Smooth muscle cell of the brain vasculature (primary cell): ENCODE measurements at regions not wholly inside any gene's neighbourhood (a gene's known extent, or its start where the extent isn't known, plus 50 kb on each side); places are given as distances from the start of the nearest gene placed in this dataset.
"Not testable (repeated sequence)": the region's sequence is repeated elsewhere in the genome, so short reads cannot be mapped to it uniquely, and the experiment has no call there.

Experiments
- DNase-seq: peaks from one replicate; pipeline ENCODE4 v3.0.0-alpha.2; 2012; ENCODE audit warnings: low read depth, low spot score

GRCh38 chr10:46740368-46740767, 161.4 kb downstream of the SYT15 start:
- DNase-seq: not testable (repeated sequence)

DNA sequence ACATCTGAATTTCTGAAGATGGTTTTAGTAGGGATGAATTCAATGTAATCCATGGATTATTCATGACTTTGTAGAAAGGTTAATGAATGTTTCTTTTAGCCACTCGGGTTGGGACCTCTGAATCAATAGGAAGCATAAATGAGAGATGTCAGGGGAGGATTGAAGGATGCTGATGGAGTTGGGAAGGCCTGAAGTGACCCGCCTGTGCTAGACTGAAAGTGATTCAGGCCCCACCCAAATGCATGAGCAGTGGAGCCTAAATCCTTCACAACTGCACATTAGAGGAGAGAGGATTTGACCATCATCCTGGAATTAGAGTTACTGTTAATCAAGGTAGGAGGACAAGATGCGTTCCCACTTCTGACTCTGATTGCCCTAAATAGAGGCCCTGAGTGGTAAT, 162.2 kb upstream of the PTPN20 start:
- DNase-seq: not testable (repeated sequence)

- not testable (repeated sequence) for DNase-seq
Observed at GRCh38 chr10:46749470-46749869, 161.8 kb upstream of the PTPN20 start.

DNA sequence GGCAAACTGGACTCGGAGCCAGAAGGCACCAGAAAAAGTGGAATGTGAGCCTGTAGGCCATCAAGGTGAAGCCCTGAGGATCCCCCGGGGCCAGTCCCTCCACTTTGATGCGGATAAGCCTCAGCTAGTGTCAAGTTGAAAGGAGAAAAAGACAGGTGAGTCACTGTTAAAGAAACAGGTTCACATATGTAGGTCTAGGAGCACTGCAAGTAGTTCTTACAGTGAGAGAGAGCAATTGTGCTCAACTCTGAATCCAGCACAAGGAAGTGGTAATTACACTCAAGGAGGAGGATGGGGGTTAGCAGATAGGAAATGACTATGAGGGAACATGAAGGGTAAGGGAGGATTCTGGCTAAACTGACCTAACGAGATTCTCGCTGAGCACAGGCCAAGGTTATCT, 157.5 kb upstream of the PTPN20 start:
- not testable (repeated sequence) for DNase-seq

DNA sequence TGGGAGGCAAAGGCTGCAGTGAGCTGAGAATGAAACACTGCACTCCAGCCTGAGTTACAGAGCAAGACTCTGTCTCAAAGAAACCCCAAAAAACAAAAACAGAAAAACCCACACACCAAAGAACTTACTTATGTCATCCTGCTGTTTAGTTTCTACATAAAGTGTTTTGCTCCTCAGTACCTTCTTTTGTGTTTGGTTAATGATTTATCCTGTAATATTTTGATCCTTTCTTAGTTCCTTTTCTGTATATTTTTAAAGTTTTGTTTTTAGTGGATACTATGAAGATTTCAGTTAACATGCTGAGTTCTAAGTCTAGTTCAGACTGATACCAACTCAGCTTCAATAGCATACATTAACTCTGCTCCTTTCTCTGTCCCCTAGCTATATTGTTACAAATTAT, 149.8 kb upstream of the PTPN20 start:
- not testable (repeated sequence) for DNase-seq

DNA sequence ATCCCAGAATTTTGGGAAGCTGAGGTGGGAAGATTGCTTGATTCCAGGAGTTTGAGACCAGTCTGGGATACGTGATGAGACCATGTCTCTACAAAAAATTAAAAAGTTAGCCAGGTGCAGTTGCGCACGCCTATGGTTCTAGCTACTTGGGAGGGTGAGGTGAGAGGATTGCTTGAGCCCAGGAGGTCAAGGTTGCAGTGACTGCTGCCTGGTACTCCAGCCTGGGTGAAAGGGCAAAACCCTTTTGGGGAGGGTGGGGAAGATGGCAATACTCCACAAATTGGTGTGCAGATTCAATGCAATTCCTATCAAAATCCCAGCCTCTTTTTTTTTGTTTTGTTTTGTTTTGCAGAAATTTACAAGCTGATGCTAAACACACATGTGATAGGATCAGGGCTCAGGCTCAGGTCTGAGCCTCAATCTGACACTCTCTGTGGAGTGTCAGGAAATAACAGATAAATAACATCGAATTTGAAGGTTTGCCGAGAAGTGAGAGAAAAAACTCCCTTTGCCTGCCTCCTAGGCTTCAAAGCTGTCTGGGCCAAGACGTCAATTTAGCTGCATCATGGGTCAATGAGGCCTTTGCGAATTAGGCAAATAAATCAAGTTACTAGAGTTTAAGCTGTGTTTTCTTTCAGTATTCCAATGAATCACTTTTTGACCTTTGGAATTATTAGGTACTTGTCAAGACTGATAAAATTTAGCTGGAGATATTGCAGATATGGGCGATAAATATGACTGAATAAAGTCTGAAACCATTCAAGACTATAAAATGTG, 142.5 kb upstream of the PTPN20 start:
- DNase-seq: not testable (repeated sequence)

- DNase-seq: not testable (repeated sequence)
Observed at GRCh38 chr10:46773178-46773896, 137.9 kb upstream of the PTPN20 start.

DNA sequence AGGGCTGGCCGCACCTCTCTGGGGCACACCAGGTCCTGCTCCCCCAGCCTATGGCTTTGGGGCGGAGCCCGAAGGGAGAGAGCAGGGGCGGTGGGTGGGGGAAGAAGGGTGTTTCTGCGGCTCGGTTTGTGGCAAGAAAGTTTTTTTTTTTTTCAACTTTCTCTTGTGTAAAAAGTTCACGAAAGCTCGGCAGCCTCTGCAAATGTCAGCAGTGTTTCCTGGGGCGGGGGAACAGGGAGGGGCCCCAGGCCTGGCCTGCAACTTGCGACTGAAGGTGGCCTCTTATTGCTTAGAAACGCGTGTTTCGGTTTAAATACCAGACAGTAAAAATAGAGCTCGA, 137.4 kb upstream of the PTPN20 start:
- not testable (repeated sequence) for DNase-seq

- DNase-seq: not testable (repeated sequence)
Observed at GRCh38 chr10:46774366-46774765, 136.9 kb upstream of the PTPN20 start.

DNA sequence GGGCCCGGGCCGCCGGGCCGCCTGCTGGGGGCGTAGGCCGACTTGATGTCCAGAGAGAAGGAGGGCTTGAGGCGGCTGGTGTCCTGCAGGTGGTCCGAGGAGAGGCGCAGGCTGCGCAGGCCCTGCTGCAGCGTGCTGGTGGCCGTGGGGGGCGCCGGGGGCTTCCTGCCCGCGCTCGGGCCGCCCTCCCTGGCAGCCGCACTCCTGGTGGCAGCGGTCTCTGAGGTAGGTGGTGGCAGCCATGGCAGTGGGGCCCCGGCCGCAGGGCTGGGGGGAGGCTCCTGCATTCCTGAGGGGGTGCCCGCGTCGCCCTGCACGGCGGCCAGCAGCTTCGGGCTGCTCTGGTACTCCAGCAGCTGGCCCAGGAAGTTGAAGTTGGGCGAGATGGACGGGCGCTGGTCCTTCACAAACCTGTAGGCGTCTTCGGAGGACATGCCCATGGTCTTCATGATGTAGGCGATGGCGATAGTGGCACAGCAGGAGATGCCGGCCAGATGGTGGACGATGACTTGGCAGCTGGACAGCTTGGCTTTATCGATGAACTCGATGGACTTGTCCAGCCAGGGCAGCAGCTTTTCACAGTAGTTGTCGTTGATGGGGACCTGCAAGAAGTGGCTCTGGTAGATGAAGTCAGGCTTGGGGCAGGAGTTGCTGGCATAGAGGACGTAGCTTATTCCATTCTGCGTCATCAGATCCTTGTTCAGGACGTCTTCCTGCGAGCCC, 136.1 kb upstream of the PTPN20 start:
- not testable (repeated sequence) for DNase-seq

- not testable (repeated sequence) for DNase-seq
Observed at GRCh38 chr10:46775668-46776059, 135.6 kb upstream of the PTPN20 start.

- DNase-seq: not testable (repeated sequence)
Observed at GRCh38 chr10:46779571-46779970, 131.7 kb upstream of the PTPN20 start.

- DNase-seq: not testable (repeated sequence)
Observed at GRCh38 chr10:46780164-46780563, 131.1 kb upstream of the PTPN20 start.

- not testable (repeated sequence) for DNase-seq
Observed at GRCh38 chr10:46781001-46781400, 130.2 kb upstream of the PTPN20 start.

- DNase-seq: not testable (repeated sequence)
Observed at GRCh38 chr10:46782001-46782874, 129.0 kb upstream of the PTPN20 start.

DNA sequence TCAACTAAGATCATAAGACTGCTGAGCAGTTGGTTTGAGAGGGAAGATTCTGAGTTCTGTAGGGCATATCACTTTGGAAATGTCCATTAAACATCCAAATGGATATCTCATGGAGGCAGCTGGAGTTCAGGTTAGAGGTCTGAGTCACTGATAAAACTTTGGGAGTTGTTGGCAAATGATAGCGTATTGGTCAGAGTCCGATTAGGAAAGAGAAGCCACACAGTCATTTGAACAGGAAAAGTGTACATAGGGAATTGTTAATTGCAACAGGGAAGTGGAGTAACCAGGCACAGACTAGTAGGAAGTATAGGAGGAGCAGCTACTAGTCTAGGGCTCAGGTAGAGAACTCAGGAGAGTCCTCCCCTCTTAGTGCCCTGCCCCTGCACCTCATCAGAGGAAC, 126.6 kb upstream of the PTPN20 start:
- not testable (repeated sequence) for DNase-seq

DNA sequence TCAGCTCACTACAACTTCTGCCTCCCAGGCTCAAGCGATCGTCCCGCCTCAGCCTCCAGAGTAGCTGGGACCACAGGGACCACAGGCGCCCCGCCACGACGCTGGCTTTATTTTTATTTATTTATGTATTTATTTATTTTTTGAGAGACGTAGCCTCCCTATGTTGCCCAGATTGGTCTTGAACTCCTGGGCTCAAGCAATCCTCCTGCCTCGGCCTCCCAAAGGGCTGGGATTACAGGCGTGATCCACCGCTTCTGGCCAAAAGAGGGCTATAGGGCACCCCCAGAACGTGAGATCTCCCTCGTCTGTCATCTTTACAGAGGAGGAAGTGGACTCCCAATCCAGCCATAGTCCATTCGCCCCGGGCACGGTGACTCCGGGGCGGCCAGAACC, 125.1 kb upstream of the PTPN20 start:
- not testable (repeated sequence) for DNase-seq

- not testable (repeated sequence) for DNase-seq
Observed at GRCh38 chr10:46786518-46787320, 124.5 kb upstream of the PTPN20 start.

DNA sequence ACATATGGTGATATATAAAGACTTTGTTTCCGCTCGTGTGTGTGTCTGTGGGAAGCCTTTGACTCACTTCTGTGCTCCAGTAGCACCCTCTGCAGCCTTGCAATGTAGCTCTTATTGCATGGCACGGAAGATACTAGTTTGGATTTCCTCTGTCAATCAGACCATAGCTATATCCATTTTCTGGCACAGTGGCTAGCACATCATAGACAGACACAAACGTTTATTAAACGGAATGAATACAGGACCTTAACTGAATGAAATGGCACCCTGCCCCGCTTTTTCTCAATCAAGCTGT, 124.0 kb upstream of the PTPN20 start:
- DNase-seq: no peak

DNA sequence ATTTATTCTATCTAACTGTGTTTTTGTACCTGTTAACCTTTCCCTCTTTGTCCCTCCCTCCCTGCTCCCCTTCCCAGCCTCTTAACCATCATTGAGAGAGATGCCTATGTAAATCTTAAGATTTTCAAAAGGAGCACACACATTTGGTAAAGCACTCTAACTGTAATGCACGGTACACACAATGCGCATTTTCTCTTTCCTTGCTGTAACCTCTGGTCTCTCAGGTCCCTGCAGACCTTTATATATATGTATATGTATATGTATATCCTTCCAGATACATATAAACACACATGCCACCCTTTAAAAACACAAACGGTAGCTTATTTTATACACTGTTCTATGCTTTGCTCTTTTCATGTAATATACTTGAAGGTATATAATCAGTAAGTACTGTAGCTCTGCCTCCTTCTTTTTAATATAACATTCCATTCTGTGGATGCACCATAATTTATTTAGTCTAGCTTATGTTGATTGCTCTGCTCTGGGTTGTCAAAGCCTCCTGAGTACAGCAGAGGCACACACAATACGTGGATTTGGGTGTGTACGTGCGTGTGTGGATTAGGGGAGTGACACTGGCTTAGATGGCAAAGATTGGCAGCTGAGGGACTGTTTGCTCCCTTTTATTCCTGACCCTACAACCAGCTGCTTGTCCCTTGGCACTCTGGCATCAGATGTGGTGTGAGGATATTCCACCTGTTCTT, 118.4 kb upstream of the PTPN20 start:
- DNase-seq: not testable (repeated sequence)
